PC-3 (cell line): ENCODE measurements at regions not wholly inside any gene's neighbourhood (a gene's known extent, or its start where the extent isn't known, plus 50 kb on each side); places are given as distances from the start of the nearest gene placed in this dataset.
A peak's percentile ranks its signal among the peaks of the same experiment; 100 is the strongest.

Experiments used
- ATAC-seq: fragments of 200-7000 bp; cut with Tn5 transposase; 2 replicates; pipeline ENCODE4 v1.9.1; 2020; ENCODE audit warnings: mild to moderate bottlenecking, moderate library complexity
- BruUV-seq: library from RNA; stranded (reverse); fragments of 400-500 nt; replicated peaks from 2 replicates; lab custom pipeline; 2021; lab: Mats Ljungman, UMichigan
- CTCF ChIA-PET: fragments of 300-600 bp; sonication (Branson Sonifier 250); formaldehyde crosslinking; loops from one replicate; lab custom pipeline; 2022; ENCODE audit warnings: antibody characterized with exemption; lab: Charles Lee
- POLR2A ChIA-PET: fragments of 300-600 bp; sonication (Branson Sonifier 250); formaldehyde crosslinking; loops from one replicate; lab custom pipeline; 2022; ENCODE audit warnings: antibody characterized with exemption; ENCODE audit not compliant: unreplicated experiment; lab: Charles Lee
- DNase-seq: peaks from one replicate; pipeline ENCODE4 v3.0.0-alpha.2; 2015
- H2AFZ ChIP-seq: fragments of 300-600 bp; sonication (generic); 2 replicates; pipeline ENCODE4 v1.6.0; 2016; ENCODE audit warnings: antibody characterized with exemption, low read length
- H3F3A ChIP-seq: fragments of 300-600 bp; sonication (generic); one replicate; pipeline ENCODE4 v1.6.0; 2017; ENCODE audit warnings: antibody characterized with exemption, low read length, control low read depth, mild to moderate bottlenecking; ENCODE audit not compliant: unreplicated experiment
- H3K27ac ChIP-seq: fragments of 300-600 bp; sonication (generic); 2 replicates; pipeline ENCODE4 v1.5.1; 2016; ENCODE audit warnings: mild to moderate bottlenecking, low read length
- H3K27me3 ChIP-seq: fragments of 300-600 bp; sonication (generic); 2 replicates; pipeline ENCODE4 v1.6.1; 2016; ENCODE audit warnings: low read length, mixed read lengths
- H3K36me3 ChIP-seq: fragments of 300-600 bp; sonication (generic); 2 replicates; pipeline ENCODE4 v1.6.1; 2016; ENCODE audit warnings: low read depth, mixed run types, low read length, mixed read lengths
- H3K4me1 ChIP-seq: fragments of 300-600 bp; sonication (generic); 2 replicates; pipeline ENCODE4 v1.5.1; 2016; ENCODE audit warnings: low read length; ENCODE audit not compliant: insufficient read depth
- H3K4me2 ChIP-seq: fragments of 300-600 bp; sonication (generic); 2 replicates; pipeline ENCODE4 v1.6.0; 2016; ENCODE audit warnings: low read length
- H3K4me3 ChIP-seq: fragments of 300-600 bp; sonication (generic); 2 replicates; pipeline ENCODE4 v1.5.1; 2016; ENCODE audit warnings: mild to moderate bottlenecking, low read length, mixed read lengths
- H3K79me2 ChIP-seq: fragments of 300-600 bp; sonication (generic); 2 replicates; pipeline ENCODE4 v1.6.1; 2017; ENCODE audit warnings: low read length, mixed read lengths
- H3K9ac ChIP-seq: fragments of 300-600 bp; sonication (generic); 2 replicates; pipeline ENCODE4 v1.6.0; 2016; ENCODE audit warnings: mild to moderate bottlenecking, low read length
- H3K9me2 ChIP-seq: fragments of 300-600 bp; sonication (generic); replicated peaks from 2 replicates; pipeline ENCODE4 v1.6.1; 2016; ENCODE audit warnings: mixed run types, low read length, mixed read lengths
- H3K9me3 ChIP-seq: fragments of 300-600 bp; sonication (generic); 2 replicates; pipeline ENCODE4 v1.6.1; 2016; ENCODE audit warnings: low read length, mixed read lengths
- H4K20me1 ChIP-seq: fragments of 300-600 bp; sonication (generic); 2 replicates; pipeline ENCODE4 v1.6.1; 2016; ENCODE audit warnings: low read length, mixed read lengths
- CTCF ChIP-seq: fragments of 300-600 bp; sonication (generic); conservative IDR thresholded peaks from 2 replicates; pipeline ENCODE4 v1.5.1; 2017; ENCODE audit warnings: antibody characterized with exemption, low read depth, mild to moderate bottlenecking, low read length
- EZH2 ChIP-seq: fragments of 300-600 bp; sonication (generic); IDR thresholded peaks from one replicate; pipeline ENCODE4 v1.6.1; 2017; ENCODE audit warnings: antibody characterized with exemption, mild to moderate bottlenecking, low read length; ENCODE audit not compliant: unreplicated experiment
- EZH2phosphoT487 ChIP-seq: fragments of 300-600 bp; sonication (generic); IDR thresholded peaks from 2 replicates; pipeline ENCODE4 v1.6.1; 2018; ENCODE audit warnings: mild to moderate bottlenecking, antibody characterized with exemption, low read length, borderline replicate concordance
- intact Hi-C: fragments of 100-400 bp; cut with micrococcal nuclease; formaldehyde crosslinking; loops from 2 replicates; pipeline ENCODE4 v1.9.0; 2023

- H3K36me3 ChIP-seq, result no peaks in the 10 kb centered on the region
- BruUV-seq, result no TSS peak
- CTCF ChIA-PET, result no interaction called here
- ATAC-seq, result no peak
- no peak overlapping the region for H3K4me3 ChIP-seq
- H3K4me2 ChIP-seq, result no peak overlapping the region
- no peak overlapping the region for H3K27ac ChIP-seq
- H4K20me1 ChIP-seq, result no peaks in the 10 kb centered on the region
- H3K27me3 ChIP-seq, result no peaks in the 10 kb centered on the region
- no peak overlapping the region for H2AFZ ChIP-seq
- H3K9me2 ChIP-seq, result no peaks in the 10 kb centered on the region
- no peak overlapping the region for H3K9ac ChIP-seq
- no peaks in the 10 kb centered on the region for H3K9me3 ChIP-seq
- peaks cover 26% of the 10 kb centered on the region for H3K4me1 ChIP-seq
- peaks cover 3% of the 10 kb centered on the region for H3F3A ChIP-seq
- POLR2A ChIA-PET, result no interaction called here
- intact Hi-C loops, result no loop called here
- no peaks in the 10 kb centered on the region for H3K79me2 ChIP-seq
- no peak for TF ChIP-seq CTCF
- no peak for TF ChIP-seq EZH2phosphoT487
- no peak for TF ChIP-seq EZH2
- no peak for DNase-seq
Measured at GRCh38 chr1:173333581-173333980, 126.5 kb upstream of the TNFSF4 start.

- POLR2A ChIA-PET, result no interaction called here
- H3K9me2 ChIP-seq, result no peaks in the 10 kb centered on the region
- CTCF ChIA-PET, result no interaction called here
- H3K27me3 ChIP-seq, result no peaks in the 10 kb centered on the region
- DNase-seq (no peak), ATAC-seq (no peak)
- TF ChIP-seq CTCF (no peak), EZH2 (no peak), EZH2phosphoT487 (no peak)
- no peak overlapping the region for H3K9ac ChIP-seq
- H3K36me3 ChIP-seq, result no peaks in the 10 kb centered on the region
- no TSS peak for BruUV-seq
- H3K4me1 ChIP-seq, result peaks cover 14% of the 10 kb centered on the region
- no peaks in the 10 kb centered on the region for H3F3A ChIP-seq
- H2AFZ ChIP-seq, result no peak overlapping the region
- intact Hi-C loops, result no loop called here
- no peak overlapping the region for H3K4me2 ChIP-seq
- no peaks in the 10 kb centered on the region for H3K79me2 ChIP-seq
- no peak overlapping the region for H3K4me3 ChIP-seq
- H4K20me1 ChIP-seq, result no peaks in the 10 kb centered on the region
- H3K9me3 ChIP-seq, result no peaks in the 10 kb centered on the region
- H3K27ac ChIP-seq, result no peak overlapping the region
Measured at GRCh38 chr1:173337126-173337525, 130.0 kb upstream of the TNFSF4 start.

GRCh38 chr1:173341307-173341706, 134.2 kb upstream of the TNFSF4 start:
- Histone ChIP-seq H3F3A (no peaks in the 10 kb centered on the region), H3K79me2 (no peaks in the 10 kb centered on the region), H3K4me2 (peak overlapping the region; percentile 0; the same call in 1 of the 2 replicates), H2AFZ (no peak overlapping the region), H3K36me3 (no peaks in the 10 kb centered on the region), H3K27me3 (no peaks in the 10 kb centered on the region), H3K4me3 (no peak overlapping the region), H3K27ac (peak overlapping the region; percentile 5; the same call in 1 of the 2 replicates), H3K9me3 (no peaks in the 10 kb centered on the region), H3K9me2 (no peaks in the 10 kb centered on the region), H3K9ac (no peak overlapping the region), H4K20me1 (no peaks in the 10 kb centered on the region), H3K4me1 (peaks cover 14% of the 10 kb centered on the region)
- BruUV-seq, result no TSS peak
- ATAC-seq (peak; percentile 96), DNase-seq (peak; percentile 98)
- TF ChIP-seq CTCF (no peak), EZH2 (no peak), EZH2phosphoT487 (no peak)
- intact Hi-C loops, result loop anchor here (2.0 to 5.0 kb wide), 2 partner anchors 73 to 594 kb away; no protein-coding TSS in a partner anchor
- ChIA-PET POLR2A (no interaction called here), CTCF (no interaction called here)
